Endothelial cell of umbilical vein (primary cell): ENCODE measurements at regions not wholly inside any gene's neighbourhood (a gene's known extent, or its start where the extent isn't known, plus 50 kb on each side); places are given as distances from the start of the nearest gene placed in this dataset.

ENCODE experiments used
- BruUV-seq: library from RNA; stranded (reverse); fragments of 400-500 nt; replicated peaks from 2 replicates; lab custom pipeline; 2021; lab: Mats Ljungman, UMichigan
- CTCF ChIA-PET: fragments of 300-600, 350-600 bp; sonication (Branson Sonifier 250); formaldehyde crosslinking; loops from one replicate; lab custom pipeline; 2021; ENCODE audit warnings: antibody characterized with exemption, inconsistent platforms; lab: Charles Lee
- POLR2A ChIA-PET: fragments of 300-600, 350-600 bp; sonication (Branson Sonifier 250); formaldehyde crosslinking; loops from one replicate; lab custom pipeline; 2021; ENCODE audit warnings: antibody characterized with exemption, inconsistent platforms; lab: Charles Lee
- DNase-seq: peaks from one replicate; pipeline ENCODE4 v3.0.0-alpha.2; 2011; ENCODE audit warnings: low read depth, low spot score
- FAIRE-seq: peaks from 2 replicates; lab custom pipeline; 2011; peaks lifted over from hg19 to GRCh38; lab: Jason Lieb, UNC
- H2AFZ ChIP-seq: 2 replicates; pipeline ENCODE4 v1.6.0; 2012; ENCODE audit warnings: low read depth, low read length, control low read depth, inconsistent platforms
- H3K27ac ChIP-seq: 2 replicates; pipeline ENCODE4 v1.5.1; 2011; ENCODE audit warnings: low read depth, mild to moderate bottlenecking, control low read depth, low read length, moderate library complexity; ENCODE audit not compliant: insufficient read depth
- H3K27me3 ChIP-seq, 2 experiments: 2 replicates each; pipeline versions ENCODE4 v1.6.0 to v1.6.1; 2011; ENCODE audit warnings: low read length in 2 of 2, mixed read lengths in 1 of 2; ENCODE audit not compliant: control insufficient read depth in 2 of 2, insufficient read depth in 2 of 2
- H3K36me3 ChIP-seq, 2 experiments: 2 replicates in 1 of 2; 3 replicates in 1 of 2; pipeline ENCODE4 v1.5.1; 2011; ENCODE audit warnings: low read length in 2 of 2, mild to moderate bottlenecking in 1 of 2, moderate library complexity in 1 of 2; ENCODE audit not compliant: control insufficient read depth in 2 of 2, insufficient read depth in 2 of 2; ENCODE audit errors: extremely low read depth in 1 of 2
- H3K4me1 ChIP-seq: 3 replicates; pipeline ENCODE4 v1.5.1; 2011; ENCODE audit warnings: mild to moderate bottlenecking, low read length; ENCODE audit not compliant: control insufficient read depth, insufficient read depth; ENCODE audit errors: extremely low read depth
- H3K4me2 ChIP-seq: 2 replicates; pipeline ENCODE4 v1.6.1; 2011; ENCODE audit warnings: low read length, control low read depth, mixed read lengths; ENCODE audit not compliant: insufficient read depth
- H3K4me3 ChIP-seq, 3 experiments: fragments of 200-600 bp in 1 of 3; sonication (generic), shearing (Covaris generic) in 1 of 3; replicated peaks in 1 of 3; 2 replicates each; pipeline ENCODE4 v1.5.1; 2011 to 2016; ENCODE audit warnings: control low read depth in 3 of 3, low read length in 3 of 3, mild to moderate bottlenecking in 2 of 3, inconsistent platforms in 1 of 3, low read depth in 1 of 3, moderate library complexity in 1 of 3; ENCODE audit not compliant: insufficient read depth in 1 of 3
- H3K79me2 ChIP-seq: 2 replicates; pipeline ENCODE4 v1.6.0; 2012; ENCODE audit warnings: low read length, inconsistent platforms; ENCODE audit not compliant: control insufficient read depth, insufficient read depth
- H3K9ac ChIP-seq: replicated peaks from 2 replicates; pipeline ENCODE3; 2011; ENCODE audit warnings: low read length, control low read depth; ENCODE audit not compliant: insufficient read depth; ENCODE audit errors: extremely low read depth
- H3K9me1 ChIP-seq: replicated peaks from 3 replicates; pipeline ENCODE4 v1.6.0; 2011; ENCODE audit warnings: mild to moderate bottlenecking, low read length; ENCODE audit not compliant: control insufficient read depth, insufficient read depth; ENCODE audit errors: extremely low read depth
- H3K9me3 ChIP-seq: replicated peaks from 2 replicates; pipeline ENCODE4 v1.5.1; 2012; ENCODE audit warnings: low read length, inconsistent platforms; ENCODE audit not compliant: control insufficient read depth, insufficient read depth
- H4K20me1 ChIP-seq: replicated peaks from 2 replicates; pipeline ENCODE3; 2011; ENCODE audit warnings: mild to moderate bottlenecking, low read length; ENCODE audit not compliant: control insufficient read depth, insufficient read depth; ENCODE audit errors: extremely low read depth
- EZH2 ChIP-seq: IDR thresholded peaks from 2 replicates; pipeline ENCODE4 v1.6.1; 2012; ENCODE audit warnings: borderline replicate concordance, low read depth, mild to moderate bottlenecking, moderate library complexity, low read length, inconsistent platforms; ENCODE audit not compliant: severe bottlenecking
- FOS ChIP-seq: IDR thresholded peaks from 2 replicates; pipeline ENCODE4 v1.6.1; 2011; ENCODE audit warnings: mild to moderate bottlenecking, low read length, moderate library complexity, borderline replicate concordance; ENCODE audit not compliant: insufficient read depth
- GATA2 ChIP-seq: IDR thresholded peaks from 2 replicates; pipeline ENCODE4 v1.7.0; 2011; ENCODE audit warnings: low read depth, mild to moderate bottlenecking, moderate library complexity, mixed read lengths, low read length; ENCODE audit not compliant: insufficient read length, insufficient read depth
- JUN ChIP-seq: IDR thresholded peaks from 2 replicates; pipeline ENCODE4 v1.6.1; 2011; ENCODE audit warnings: borderline replicate concordance, low read depth; ENCODE audit not compliant: insufficient read length, insufficient read depth
- MYC ChIP-seq: IDR thresholded peaks from one replicate; pipeline ENCODE4 v1.6.1; 2011; ENCODE audit warnings: mild to moderate bottlenecking, low read depth, low read length
- POLR2A ChIP-seq: IDR thresholded peaks from 2 replicates; pipeline ENCODE4 v1.6.1; 2012; ENCODE audit warnings: low read depth, mild to moderate bottlenecking, control low read depth, low read length
- POLR2AphosphoS5 ChIP-seq: IDR thresholded peaks from 2 replicates; pipeline ENCODE4 v1.6.1; 2012; ENCODE audit warnings: low read depth, mild to moderate bottlenecking, control low read depth, low read length, moderate library complexity; ENCODE audit not compliant: insufficient read depth
- dilution Hi-C: fragments of 300-500 bp; cut with MboI; formaldehyde crosslinking; loops from one replicate; pipeline ENCODE4 v1.15.0; 2019; ENCODE audit warnings: low sequenced_read_pairs; ENCODE audit not compliant: extremely low pct_ligation_motif_present
- intact Hi-C: fragments of 100-400 bp; cut with micrococcal nuclease; formaldehyde crosslinking; loops from one replicate; pipeline ENCODE4 v1.10.0; 2022
- TF ChIP-seq, protein P1 (sequence below), 2 donors: IDR thresholded peaks; 1 replicate in 1 of 2; 2 replicates in 1 of 2; pipeline ENCODE4 v1.5.1; 2011; ENCODE audit warnings: low read length in 2 of 2, mild to moderate bottlenecking in 2 of 2, moderate library complexity in 2 of 2, control low read depth in 1 of 2, inconsistent platforms in 1 of 2, low read depth in 1 of 2; ENCODE audit not compliant: insufficient read depth in 1 of 2; ENCODE audit errors: extremely low read depth in 1 of 2
- TF ChIP-seq, protein P2 (sequence below): IDR thresholded peaks from 2 replicates; pipeline ENCODE4 v1.6.1; 2011; ENCODE audit not compliant: insufficient read depth, insufficient read length

DNA sequence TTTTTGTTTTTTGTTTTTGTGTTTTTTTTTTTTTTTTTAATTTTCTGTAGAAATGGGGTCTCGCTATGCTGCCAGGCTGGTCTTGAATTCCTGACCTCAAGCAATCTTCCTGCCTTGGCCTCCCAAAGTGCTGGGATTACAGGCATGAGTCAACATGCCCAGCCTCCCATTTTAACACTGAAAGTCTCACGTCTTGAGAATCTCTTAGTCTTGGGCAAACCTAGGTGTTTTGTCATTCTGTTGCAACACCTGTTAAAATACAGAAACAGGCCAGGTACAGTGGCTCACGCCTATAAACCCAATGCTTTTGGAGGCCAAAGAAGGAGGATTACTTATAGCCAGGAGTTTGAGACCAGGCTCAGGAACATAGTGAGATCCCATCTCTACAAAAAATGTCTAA lies 599.0 kb downstream of the TLR4 start:
- ChIA-PET CTCF (no interaction called here), POLR2A (no interaction called here)
- no peak for TF ChIP-seq GATA2
- TF ChIP-seq MYC = no peak
- no peak for TF ChIP-seq EZH2
- TF ChIP-seq, protein P1, sequence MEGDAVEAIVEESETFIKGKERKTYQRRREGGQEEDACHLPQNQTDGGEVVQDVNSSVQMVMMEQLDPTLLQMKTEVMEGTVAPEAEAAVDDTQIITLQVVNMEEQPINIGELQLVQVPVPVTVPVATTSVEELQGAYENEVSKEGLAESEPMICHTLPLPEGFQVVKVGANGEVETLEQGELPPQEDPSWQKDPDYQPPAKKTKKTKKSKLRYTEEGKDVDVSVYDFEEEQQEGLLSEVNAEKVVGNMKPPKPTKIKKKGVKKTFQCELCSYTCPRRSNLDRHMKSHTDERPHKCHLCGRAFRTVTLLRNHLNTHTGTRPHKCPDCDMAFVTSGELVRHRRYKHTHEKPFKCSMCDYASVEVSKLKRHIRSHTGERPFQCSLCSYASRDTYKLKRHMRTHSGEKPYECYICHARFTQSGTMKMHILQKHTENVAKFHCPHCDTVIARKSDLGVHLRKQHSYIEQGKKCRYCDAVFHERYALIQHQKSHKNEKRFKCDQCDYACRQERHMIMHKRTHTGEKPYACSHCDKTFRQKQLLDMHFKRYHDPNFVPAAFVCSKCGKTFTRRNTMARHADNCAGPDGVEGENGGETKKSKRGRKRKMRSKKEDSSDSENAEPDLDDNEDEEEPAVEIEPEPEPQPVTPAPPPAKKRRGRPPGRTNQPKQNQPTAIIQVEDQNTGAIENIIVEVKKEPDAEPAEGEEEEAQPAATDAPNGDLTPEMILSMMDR (IDR thresholded peaks at IDR 0.05; ENCODE audit: extremely low read depth in 1 of 2, insufficient read depth in 1 of 2, low read depth in 1 of 2, low read length in 2 of 2) = no peak
- TF ChIP-seq JUN = no peak
- no peak for TF ChIP-seq POLR2AphosphoS5
- no peak for TF ChIP-seq FOS
- TF ChIP-seq, protein P2, sequence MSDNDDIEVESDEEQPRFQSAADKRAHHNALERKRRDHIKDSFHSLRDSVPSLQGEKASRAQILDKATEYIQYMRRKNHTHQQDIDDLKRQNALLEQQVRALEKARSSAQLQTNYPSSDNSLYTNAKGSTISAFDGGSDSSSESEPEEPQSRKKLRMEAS = no peak
- no peak for TF ChIP-seq POLR2A
- dilution Hi-C loops (no loop called here), intact Hi-C loops (no loop called here)
- no peak overlapping the region for H3K4me2 ChIP-seq
- no peaks in the 10 kb centered on the region for H4K20me1 ChIP-seq
- no peak overlapping the region for H2AFZ ChIP-seq
- no peaks in the 10 kb centered on the region for H3K9me3 ChIP-seq
- no peaks in the 10 kb centered on the region for H3K27me3 ChIP-seq
- no peaks in the 10 kb centered on the region for H3K9me1 ChIP-seq
- no TSS peak for BruUV-seq
- no peak for DNase-seq
- H3K9ac ChIP-seq = no peak overlapping the region
- no peak for FAIRE-seq
- H3K79me2 ChIP-seq = no peaks in the 10 kb centered on the region
- no peak overlapping the region for H3K4me3 ChIP-seq
- H3K27ac ChIP-seq = no peak overlapping the region
- H3K36me3 ChIP-seq = no peaks in the 10 kb centered on the region
- no peaks in the 10 kb centered on the region for H3K4me1 ChIP-seq
